SKM-1 (cell line): ENCODE measurements at regions not wholly inside any gene's neighbourhood (a gene's known extent, or its start where the extent isn't known, plus 50 kb on each side); places are given as distances from the start of the nearest gene placed in this dataset.

Source experiments
- DNase-seq: peaks from one replicate; lab custom pipeline; 2025; ENCODE audit not compliant: unreplicated experiment; lab: John Stamatoyannopoulos, UW

GRCh38 chr1:57949168-57949567 is 525.3 kb upstream of the DAB1 start:
- no peak for DNase-seq

- no peak for DNase-seq
Measured at GRCh38 chr1:57947471-57947870, 523.6 kb upstream of the DAB1 start.

- DNase-seq = no peak
Measured at GRCh38 chr1:57945045-57945444, 521.2 kb upstream of the DAB1 start.

- DNase-seq = no peak
Measured at GRCh38 chr1:57943365-57943764, 519.5 kb upstream of the DAB1 start.

GRCh38 chr1:57934745-57935144 is 510.9 kb upstream of the DAB1 start:
- DNase-seq = no peak

- no peak for DNase-seq
Measured at GRCh38 chr1:57927003-57927402, 503.1 kb upstream of the DAB1 start.

GRCh38 chr1:57926025-57926552 is 502.2 kb upstream of the DAB1 start:
- no peak for DNase-seq

GRCh38 chr1:57925226-57925625 is 501.4 kb upstream of the DAB1 start:
- no peak for DNase-seq

- no peak for DNase-seq
Measured at GRCh38 chr1:57922130-57922529, 498.3 kb upstream of the DAB1 start.

GRCh38 chr1:57916041-57916440 is 492.2 kb upstream of the DAB1 start:
- DNase-seq = no peak

GRCh38 chr1:57911427-57911826 is 487.6 kb upstream of the DAB1 start:
- DNase-seq = no peak

- no peak for DNase-seq
Measured at GRCh38 chr1:57910782-57911181, 486.9 kb upstream of the DAB1 start.

- no peak for DNase-seq
Measured at GRCh38 chr1:57910305-57910704, 486.4 kb upstream of the DAB1 start.

- DNase-seq = no peak
Measured at GRCh38 chr1:57908147-57908890, 484.5 kb upstream of the DAB1 start.

GRCh38 chr1:57901208-57901919 is 477.5 kb upstream of the DAB1 start:
- DNase-seq = no peak

GRCh38 chr1:57898531-57898930 is 474.7 kb upstream of the DAB1 start:
- no peak for DNase-seq

GRCh38 chr1:57897581-57897980 is 473.7 kb upstream of the DAB1 start:
- no peak for DNase-seq

- DNase-seq = peak; percentile 19
Measured at GRCh38 chr1:57894315-57894714, 470.5 kb upstream of the DAB1 start.

- no peak for DNase-seq
Measured at GRCh38 chr1:57889676-57890320, 465.9 kb upstream of the DAB1 start.

GRCh38 chr1:57887964-57888491 is 464.2 kb upstream of the DAB1 start:
- DNase-seq = no peak

GRCh38 chr1:57886376-57886775 is 462.5 kb upstream of the DAB1 start:
- DNase-seq = no peak

- DNase-seq = no peak
Measured at GRCh38 chr1:57883642-57883995, 459.8 kb upstream of the DAB1 start.
